HepG2 (cell line): ENCODE measurements at regions not wholly inside any gene's neighbourhood (a gene's known extent, or its start where the extent isn't known, plus 50 kb on each side); places are given as distances from the start of the nearest gene placed in this dataset.

Experiments used
- ATAC-seq: fragments of 200-7000 bp; cut with Tn5 transposase; 3 replicates; pipeline ENCODE4 v1.9.1; 2020; ENCODE audit warnings: mild to moderate bottlenecking, moderate library complexity
- BruUV-seq: library from RNA; stranded (reverse); fragments of 400-500 nt; replicated peaks from 2 replicates; lab custom pipeline; 2021; lab: Mats Ljungman, UMichigan
- CTCF ChIA-PET: fragments of 300-600 bp; formaldehyde crosslinking; extraction: SDS; loops from one replicate; lab custom pipeline; 2021; ENCODE audit warnings: low total read pairs, inconsistent platforms, low intra/inter-chr PET ratio; lab: Yijun Ruan, JAX
- POLR2A ChIA-PET: fragments of 350-600 bp; sonication (Branson Sonifier 250); formaldehyde crosslinking; loops from one replicate; lab custom pipeline; 2020; ENCODE audit warnings: antibody characterized with exemption, inconsistent platforms; lab: Yijun Ruan, JAX
- DNase-seq: peaks from one replicate; pipeline ENCODE4 v3.0.0-alpha.2; 2015; ENCODE audit warnings: low spot score
- FAIRE-seq: peaks from 3 replicates; lab custom pipeline; 2011; peaks lifted over from hg19 to GRCh38; lab: Jason Lieb, UNC
- H2AFZ ChIP-seq: one replicate; pipeline ENCODE4 v1.6.1; 2011; ENCODE audit warnings: low read length, inconsistent platforms
- H3K27ac ChIP-seq: fragments of 300-600 bp; 3 replicates; pipeline ENCODE4 v1.8.0; 2011; ENCODE audit warnings: mixed run types, mild to moderate bottlenecking, mixed read lengths, low read length, inconsistent platforms; ENCODE audit not compliant: insufficient read depth; ENCODE audit errors: extremely low read length
- H3K27me3 ChIP-seq, 2 experiments: fragments of 200-600 bp in 1 of 2; 2 replicates in 1 of 2; 3 replicates in 1 of 2; pipeline versions ENCODE4 v1.6.0 to v1.8.0; 2011; ENCODE audit warnings: low read length in 2 of 2, mild to moderate bottlenecking in 2 of 2, moderate library complexity in 2 of 2, inconsistent platforms in 1 of 2; ENCODE audit not compliant: insufficient read depth in 2 of 2, control insufficient read depth in 1 of 2
- H3K36me3 ChIP-seq, 2 experiments: fragments of 200-600 bp in 1 of 2; replicated peaks in 1 of 2; 2 replicates in 1 of 2; 3 replicates in 1 of 2; pipeline versions ENCODE4 v1.5.1 to v1.8.0; 2011; ENCODE audit warnings: low read length in 2 of 2, inconsistent platforms in 1 of 2; ENCODE audit not compliant: insufficient read depth in 2 of 2, control insufficient read depth in 1 of 2
- H3K4me1 ChIP-seq: 2 replicates; pipeline ENCODE4 v1.5.1; 2012; ENCODE audit warnings: low read length, inconsistent platforms; ENCODE audit not compliant: insufficient read depth
- H3K4me2 ChIP-seq: 2 replicates; pipeline ENCODE4 v1.6.0; 2011; ENCODE audit warnings: low read depth, low read length, inconsistent platforms
- H3K4me3 ChIP-seq, 3 experiments: fragments of 200-600 bp in 1 of 3; sonication (generic), shearing (Covaris generic) in 1 of 3; replicated peaks in 1 of 3; 2 replicates each; pipeline ENCODE4 v1.5.1; 2011 to 2016; ENCODE audit warnings: low read length in 3 of 3, inconsistent platforms in 2 of 3, low read depth in 2 of 3, mild to moderate bottlenecking in 2 of 3, control low read depth in 1 of 3, mixed read lengths in 1 of 3; ENCODE audit not compliant: insufficient read depth in 1 of 3
- H3K79me2 ChIP-seq: one replicate; pipeline ENCODE4 v1.6.1; 2011; ENCODE audit warnings: low read length, inconsistent platforms; ENCODE audit not compliant: insufficient read depth
- H3K9ac ChIP-seq: 2 replicates; pipeline ENCODE4 v1.6.0; 2011; ENCODE audit warnings: mild to moderate bottlenecking, low read depth, low read length, inconsistent platforms; ENCODE audit not compliant: insufficient read depth
- H3K9me3 ChIP-seq: 2 replicates; pipeline ENCODE4 v1.5.1; 2012; ENCODE audit warnings: mild to moderate bottlenecking, low read length
- H4K20me1 ChIP-seq: 2 replicates; pipeline ENCODE4 v1.6.0; 2011; ENCODE audit warnings: inconsistent platforms, mild to moderate bottlenecking, low read length, moderate library complexity; ENCODE audit not compliant: insufficient read depth
- BRD4 ChIP-seq: sonication (generic); formaldehyde crosslinking; IDR thresholded peaks from 2 replicates; pipeline ENCODE4 v1.4.0; 2020; ENCODE audit warnings: missing genetic modification reagents
- DR1 ChIP-seq: sonication (generic); formaldehyde crosslinking; IDR thresholded peaks from 2 replicates; pipeline ENCODE4 v1.8.0; 2021; ENCODE audit warnings: mild to moderate bottlenecking, missing genetic modification reagents, inconsistent platforms
- FOXM1 ChIP-seq: sonication (generic); formaldehyde crosslinking; IDR thresholded peaks from 2 replicates; pipeline ENCODE4 v1.5.0; 2020; ENCODE audit warnings: missing genetic modification reagents
- GABPA ChIP-seq, 2 experiments: IDR thresholded peaks; 2 replicates each; pipeline ENCODE4 v1.6.1; 2011 to 2016; ENCODE audit warnings: low read depth in 2 of 2, low read length in 1 of 2, missing biosample characterization in 1 of 2, missing genetic modification characterization in 1 of 2
- GRHL1 ChIP-seq: sonication (generic); formaldehyde crosslinking; conservative IDR thresholded peaks from 2 replicates; pipeline ENCODE4 v1.8.0; 2022; ENCODE audit warnings: missing genetic modification reagents
- ZFY ChIP-seq: sonication (generic); formaldehyde crosslinking; IDR thresholded peaks from 2 replicates; pipeline ENCODE4 v1.4.0; 2020; ENCODE audit warnings: missing genetic modification reagents
- ZNF331 ChIP-seq: sonication (generic); formaldehyde crosslinking; IDR thresholded peaks from 2 replicates; pipeline ENCODE4 v1.4.0; 2020; ENCODE audit warnings: missing genetic modification reagents
- ZNF343 ChIP-seq: sonication (generic); formaldehyde crosslinking; IDR thresholded peaks from 2 replicates; pipeline ENCODE4 v1.4.0; 2020; ENCODE audit warnings: mild to moderate bottlenecking, missing genetic modification reagents
- ZNF460 ChIP-seq: sonication (generic); formaldehyde crosslinking; IDR thresholded peaks from 2 replicates; pipeline ENCODE4 v1.5.1; 2020; ENCODE audit warnings: missing genetic modification reagents, mild to moderate bottlenecking, borderline replicate concordance
- ZNF468 ChIP-seq: sonication (generic); formaldehyde crosslinking; IDR thresholded peaks from 2 replicates; pipeline ENCODE4 v1.8.0; 2022; ENCODE audit warnings: mild to moderate bottlenecking, moderate library complexity, missing genetic modification reagents
- WGBS: methylation state at CpG from one replicate; pipeline ENCODE4 v1.1.6; 2017; ENCODE audit warnings: low lambda C conversion rate; 5-methylcytosine and 5-hydroxymethylcytosine counted together
- in situ Hi-C: cut with HindIII; loops from 2 replicates; pipeline ENCODE4 v1.10.0; 2017; ENCODE audit warnings: low pct_unique_long_range_greater_than_20kb; ENCODE audit not compliant: extremely low pct_ligation_motif_present
- intact Hi-C: fragments of 100-400 bp; cut with micrococcal nuclease; formaldehyde crosslinking; loops from one replicate; pipeline ENCODE4 v1.10.0; 2022; ENCODE audit not compliant: unreplicated experiment
- TF ChIP-seq, protein P1 (sequence below): sonication (generic); formaldehyde crosslinking; IDR thresholded peaks from 2 replicates; pipeline ENCODE4 v1.4.0; 2020; ENCODE audit warnings: mild to moderate bottlenecking, missing genetic modification reagents
- TF ChIP-seq, protein P2 (sequence below): IDR thresholded peaks from 2 replicates; pipeline ENCODE4 v1.6.1; 2012; ENCODE audit warnings: low read length, improper control_type of control experiment

DNA sequence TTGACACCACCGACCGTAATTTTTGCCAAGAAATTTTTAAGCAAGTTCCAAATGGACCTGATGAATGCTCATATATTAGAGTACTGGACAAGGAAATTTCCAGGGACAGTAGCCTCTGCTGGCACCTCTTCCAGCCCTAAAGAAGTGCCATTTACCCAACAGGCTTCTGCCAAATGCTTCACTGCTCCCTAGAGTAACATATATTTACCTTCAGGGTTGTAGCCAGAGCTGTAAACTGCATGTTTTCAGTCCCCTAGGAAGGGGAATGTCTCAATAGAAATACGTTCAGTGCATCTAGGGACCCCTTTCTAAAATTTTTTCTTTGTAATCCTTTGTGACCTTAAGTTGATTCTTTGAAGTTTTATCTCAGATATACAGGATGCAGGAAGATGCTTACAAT, 143.1 kb upstream of the SMAD1 start:
- Histone ChIP-seq H3K4me1 (peaks cover 10% of the 10 kb centered on the region; the same call in 1 of the 2 replicates), H3K9me3 (no peaks in the 10 kb centered on the region), H3K79me2 (no peaks in the 10 kb centered on the region), H3K4me2 (no peak overlapping the region), H3K36me3 (no peaks in the 10 kb centered on the region), H3K27me3 (no peaks in the 10 kb centered on the region; a peak in 1 of 5 replicates), H3K4me3 (no peak overlapping the region), H3K27ac (no peak overlapping the region), H3K9ac (no peak overlapping the region), H2AFZ (no peak overlapping the region), H4K20me1 (no peaks in the 10 kb centered on the region)
- in situ Hi-C loops (no loop called here), intact Hi-C loops (no loop called here)
- ATAC-seq = no peak
- no TSS peak for BruUV-seq
- POLR2A ChIA-PET = no interaction called here
- FAIRE-seq = no peak
- no peak for TF ChIP-seq GRHL1 (CRISPR knock-in tag)
- no peak for TF ChIP-seq GABPA (IDR thresholded peaks at IDR 0.05; ENCODE audit: low read depth, low read length)
- no peak for TF ChIP-seq GABPA (CRISPR knock-in tag; IDR thresholded peaks at IDR 0.05; ENCODE audit: low read depth)
- TF ChIP-seq ZNF468 (CRISPR knock-in tag) = no peak
- TF ChIP-seq ZFY (CRISPR knock-in tag) = no peak
- TF ChIP-seq BRD4 (CRISPR knock-in tag) = no peak
- TF ChIP-seq DR1 (CRISPR knock-in tag) = no peak
- TF ChIP-seq, protein P1, sequence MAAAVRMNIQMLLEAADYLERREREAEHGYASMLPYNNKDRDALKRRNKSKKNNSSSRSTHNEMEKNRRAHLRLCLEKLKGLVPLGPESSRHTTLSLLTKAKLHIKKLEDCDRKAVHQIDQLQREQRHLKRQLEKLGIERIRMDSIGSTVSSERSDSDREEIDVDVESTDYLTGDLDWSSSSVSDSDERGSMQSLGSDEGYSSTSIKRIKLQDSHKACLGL = no peak
- TF ChIP-seq, protein P2, sequence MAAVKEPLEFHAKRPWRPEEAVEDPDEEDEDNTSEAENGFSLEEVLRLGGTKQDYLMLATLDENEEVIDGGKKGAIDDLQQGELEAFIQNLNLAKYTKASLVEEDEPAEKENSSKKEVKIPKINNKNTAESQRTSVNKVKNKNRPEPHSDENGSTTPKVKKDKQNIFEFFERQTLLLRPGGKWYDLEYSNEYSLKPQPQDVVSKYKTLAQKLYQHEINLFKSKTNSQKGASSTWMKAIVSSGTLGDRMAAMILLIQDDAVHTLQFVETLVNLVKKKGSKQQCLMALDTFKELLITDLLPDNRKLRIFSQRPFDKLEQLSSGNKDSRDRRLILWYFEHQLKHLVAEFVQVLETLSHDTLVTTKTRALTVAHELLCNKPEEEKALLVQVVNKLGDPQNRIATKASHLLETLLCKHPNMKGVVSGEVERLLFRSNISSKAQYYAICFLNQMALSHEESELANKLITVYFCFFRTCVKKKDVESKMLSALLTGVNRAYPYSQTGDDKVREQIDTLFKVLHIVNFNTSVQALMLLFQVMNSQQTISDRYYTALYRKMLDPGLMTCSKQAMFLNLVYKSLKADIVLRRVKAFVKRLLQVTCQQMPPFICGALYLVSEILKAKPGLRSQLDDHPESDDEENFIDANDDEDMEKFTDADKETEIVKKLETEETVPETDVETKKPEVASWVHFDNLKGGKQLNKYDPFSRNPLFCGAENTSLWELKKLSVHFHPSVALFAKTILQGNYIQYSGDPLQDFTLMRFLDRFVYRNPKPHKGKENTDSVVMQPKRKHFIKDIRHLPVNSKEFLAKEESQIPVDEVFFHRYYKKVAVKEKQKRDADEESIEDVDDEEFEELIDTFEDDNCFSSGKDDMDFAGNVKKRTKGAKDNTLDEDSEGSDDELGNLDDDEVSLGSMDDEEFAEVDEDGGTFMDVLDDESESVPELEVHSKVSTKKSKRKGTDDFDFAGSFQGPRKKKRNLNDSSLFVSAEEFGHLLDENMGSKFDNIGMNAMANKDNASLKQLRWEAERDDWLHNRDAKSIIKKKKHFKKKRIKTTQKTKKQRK = no peak
- TF ChIP-seq FOXM1 (CRISPR knock-in tag) = no peak
- TF ChIP-seq ZNF331 (CRISPR knock-in tag) = no peak
- no peak for TF ChIP-seq ZNF343 (CRISPR knock-in tag)
- no peak for TF ChIP-seq ZNF460
- CTCF ChIA-PET = no interaction called here
- DNase-seq = no peak
- WGBS = 17% methylated on average over 3 of the region's 3 CpGs
